GM12873 (cell line): ENCODE measurements at regions not wholly inside any gene's neighbourhood (a gene's known extent, or its start where the extent isn't known, plus 50 kb on each side); places are given as distances from the start of the nearest gene placed in this dataset.

Experiments
- CTCF ChIP-seq: IDR thresholded peaks from 2 replicates; pipeline ENCODE4 v1.5.1; 2012; ENCODE audit warnings: low read depth, mild to moderate bottlenecking, moderate library complexity, low read length, control low read depth; ENCODE audit not compliant: insufficient read depth; ENCODE audit errors: missing control alignments

- TF ChIP-seq CTCF: no peak
These were observed 1136.4 kb upstream of the TMEM132C start for GRCh38 chr12:127130506-127131124.

DNA sequence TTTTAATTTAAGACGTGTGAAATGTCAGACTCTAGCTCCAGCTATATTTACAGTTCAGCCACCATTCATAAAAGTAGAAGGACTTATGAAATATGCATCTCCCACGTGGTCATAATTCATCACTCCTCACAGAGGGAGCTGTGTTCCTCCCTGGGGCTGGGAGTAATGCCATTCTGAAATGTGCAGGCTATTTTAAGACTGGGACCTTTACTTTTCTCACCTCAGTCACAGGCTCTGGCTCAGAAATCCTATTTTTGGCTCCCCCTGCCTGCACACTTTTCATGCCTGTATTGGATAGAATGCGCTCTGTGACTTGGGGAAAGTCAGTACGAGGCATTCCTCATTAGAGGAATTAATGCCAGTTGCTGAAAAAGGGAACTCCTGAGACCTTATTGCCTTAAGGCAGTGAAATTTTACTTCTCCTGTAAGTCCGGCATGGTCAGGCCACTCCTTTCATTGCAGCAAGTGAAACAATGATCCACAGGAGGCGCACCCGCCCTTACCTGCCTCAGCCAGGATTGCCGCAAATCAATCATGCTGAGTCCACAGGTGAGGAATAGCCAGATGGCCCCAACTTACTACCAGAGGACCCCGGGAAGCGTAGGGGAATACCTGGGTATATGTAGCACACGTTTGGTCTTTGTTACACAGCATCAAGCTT is 1133.2 kb upstream of the TMEM132C start:
- TF ChIP-seq CTCF: no peak

DNA sequence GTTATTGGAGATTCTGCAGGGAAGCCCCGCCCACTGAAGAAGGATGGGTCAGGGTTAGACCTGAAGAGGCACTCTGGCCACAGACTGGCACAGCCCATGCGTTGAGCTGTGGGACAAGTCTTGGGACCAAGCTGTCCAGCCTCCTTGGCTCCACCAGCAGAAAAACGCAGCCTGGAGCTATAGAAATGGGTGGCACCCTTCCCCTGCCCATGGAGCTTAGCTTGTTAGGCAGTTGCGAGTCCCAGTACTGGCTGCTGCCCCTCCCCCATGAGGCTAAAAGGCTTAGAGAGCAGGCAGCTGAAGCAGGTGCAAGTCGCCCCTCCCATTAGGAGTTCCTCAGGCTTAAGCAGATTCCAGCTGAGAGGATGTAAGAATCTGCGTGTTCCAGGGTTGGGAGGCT is 1124.0 kb upstream of the TMEM132C start:
- no peak for TF ChIP-seq CTCF

GRCh38 chr12:127144770-127145169 is 1122.2 kb upstream of the TMEM132C start:
- no peak for TF ChIP-seq CTCF

GRCh38 chr12:127145241-127145928 is 1121.6 kb upstream of the TMEM132C start:
- TF ChIP-seq CTCF: no peak

- no peak for TF ChIP-seq CTCF
These were observed 1120.8 kb upstream of the TMEM132C start for GRCh38 chr12:127145929-127146789.
